DND-41 (cell line): ENCODE measurements at regions not wholly inside any gene's neighbourhood (a gene's known extent, or its start where the extent isn't known, plus 50 kb on each side); places are given as distances from the start of the nearest gene placed in this dataset.

Experiments used
- CTCF ChIP-seq: IDR thresholded peaks from 2 replicates; pipeline ENCODE4 v1.5.1; 2012; ENCODE audit warnings: borderline replicate concordance, low read length, moderate library complexity, mild to moderate bottlenecking; ENCODE audit not compliant: poor library complexity, severe bottlenecking; ENCODE audit errors: extremely low read depth
- EZH2 ChIP-seq: IDR thresholded peaks from 3 replicates; pipeline ENCODE4 v1.6.1; 2012; ENCODE audit warnings: borderline replicate concordance, low read depth, mild to moderate bottlenecking, moderate library complexity, low read length, inconsistent platforms; ENCODE audit not compliant: severe bottlenecking

- TF ChIP-seq CTCF (no peak), EZH2 (no peak)
Observed at GRCh38 chr4:28105271-28105859, 1244.7 kb downstream of the STIM2 start.
